ENCODE measurements at regions not wholly inside any gene's neighbourhood (a gene's known extent, or its start where the extent isn't known, plus 50 kb on each side); places are given as distances from the start of the nearest gene placed in this dataset.

- no peak overlapping the region for H3K9ac ChIP-seq (ENCODE audit: low read depth, low read length, poor library complexity, severe bottlenecking)
- H4K20me1 ChIP-seq (ENCODE audit: insufficient read depth, low read length, poor library complexity, severe bottlenecking): no peaks in the 10 kb centered on the region
- H3F3A ChIP-seq (ENCODE audit: low read depth): no peaks in the 10 kb centered on the region
- H3K4me3 ChIP-seq (ENCODE audit: low read length, poor library complexity, severe bottlenecking): no peak overlapping the region
- H3K4me2 ChIP-seq (ENCODE audit: low read depth, low read length, poor library complexity, severe bottlenecking): no peak overlapping the region
- peaks cover 3% of the 10 kb centered on the region for H3K4me1 ChIP-seq (ENCODE audit: insufficient read depth, low read length, poor library complexity, severe bottlenecking)
- H3K79me2 ChIP-seq (ENCODE audit: insufficient read depth, low read length): no peaks in the 10 kb centered on the region
- no peak for TF ChIP-seq EZH2phosphoT487 (IDR thresholded peaks at IDR 0.05; ENCODE audit: borderline replicate concordance)
- TF ChIP-seq CTCF (conservative IDR thresholded peaks at IDR 0.05; ENCODE audit: low read length): no peak
- no peaks in the 10 kb centered on the region for H3K27me3 ChIP-seq (ENCODE audit: insufficient read depth, low read length, poor library complexity, severe bottlenecking)
- H3K9me2 ChIP-seq (replicated peaks; ENCODE audit: low read depth, low read length): no peaks in the 10 kb centered on the region
- no peaks in the 10 kb centered on the region for H3K36me3 ChIP-seq (ENCODE audit: insufficient read depth, low read length)
- no peaks in the 10 kb centered on the region for H3K9me3 ChIP-seq (ENCODE audit: insufficient read depth, low read depth, low read length)
- H2AFZ ChIP-seq (ENCODE audit: low read length): no peak overlapping the region
These were observed 120.4 kb downstream of the OGFRL1 start for GRCh38 chr6:71408787-71409723.

GRCh38 chr6:71410164-71410566 is 121.6 kb downstream of the OGFRL1 start:
- H3K4me1 ChIP-seq (ENCODE audit: insufficient read depth, low read length, poor library complexity, severe bottlenecking): peaks cover 3% of the 10 kb centered on the region
- no peak overlapping the region for H3K4me3 ChIP-seq (ENCODE audit: low read length, poor library complexity, severe bottlenecking)
- H3K27me3 ChIP-seq (ENCODE audit: insufficient read depth, low read length, poor library complexity, severe bottlenecking): no peaks in the 10 kb centered on the region
- TF ChIP-seq EZH2phosphoT487 (IDR thresholded peaks at IDR 0.05; ENCODE audit: borderline replicate concordance): no peak
- no peaks in the 10 kb centered on the region for H3F3A ChIP-seq (ENCODE audit: low read depth)
- H3K36me3 ChIP-seq (ENCODE audit: insufficient read depth, low read length): no peaks in the 10 kb centered on the region
- H3K9me2 ChIP-seq (replicated peaks; ENCODE audit: low read depth, low read length): no peaks in the 10 kb centered on the region
- no peak overlapping the region for H2AFZ ChIP-seq (ENCODE audit: low read length)
- H3K79me2 ChIP-seq (ENCODE audit: insufficient read depth, low read length): no peaks in the 10 kb centered on the region
- H4K20me1 ChIP-seq (ENCODE audit: insufficient read depth, low read length, poor library complexity, severe bottlenecking): no peaks in the 10 kb centered on the region
- H3K4me2 ChIP-seq (ENCODE audit: low read depth, low read length, poor library complexity, severe bottlenecking): no peak overlapping the region
- no peak overlapping the region for H3K9ac ChIP-seq (ENCODE audit: low read depth, low read length, poor library complexity, severe bottlenecking)
- no peaks in the 10 kb centered on the region for H3K9me3 ChIP-seq (ENCODE audit: insufficient read depth, low read depth, low read length)

GRCh38 chr6:71410681-71411080 is 122.1 kb downstream of the OGFRL1 start:
- Histone ChIP-seq H3K9me3 (ENCODE audit: insufficient read depth, low read depth, low read length) (no peaks in the 10 kb centered on the region), H3K4me3 (ENCODE audit: low read length, poor library complexity, severe bottlenecking) (no peak overlapping the region), H2AFZ (ENCODE audit: low read length) (no peak overlapping the region), H3K9ac (ENCODE audit: low read depth, low read length, poor library complexity, severe bottlenecking) (no peak overlapping the region), H4K20me1 (ENCODE audit: insufficient read depth, low read length, poor library complexity, severe bottlenecking) (no peaks in the 10 kb centered on the region), H3K36me3 (ENCODE audit: insufficient read depth, low read length) (no peaks in the 10 kb centered on the region), H3F3A (ENCODE audit: low read depth) (no peaks in the 10 kb centered on the region), H3K79me2 (ENCODE audit: insufficient read depth, low read length) (no peaks in the 10 kb centered on the region), H3K9me2 (replicated peaks; ENCODE audit: low read depth, low read length) (no peaks in the 10 kb centered on the region), H3K27me3 (ENCODE audit: insufficient read depth, low read length, poor library complexity, severe bottlenecking) (no peaks in the 10 kb centered on the region), H3K4me1 (ENCODE audit: insufficient read depth, low read length, poor library complexity, severe bottlenecking) (peaks cover 3% of the 10 kb centered on the region), H3K4me2 (ENCODE audit: low read depth, low read length, poor library complexity, severe bottlenecking) (no peak overlapping the region)
- no peak for TF ChIP-seq EZH2phosphoT487 (IDR thresholded peaks at IDR 0.05; ENCODE audit: borderline replicate concordance)
- TF ChIP-seq CTCF (conservative IDR thresholded peaks at IDR 0.05; ENCODE audit: low read length): no peak

All from Loucy (cell line).